ENCODE measurements at regions not wholly inside any gene's neighbourhood (a gene's known extent, or its start where the extent isn't known, plus 50 kb on each side); places are given as distances from the start of the nearest gene placed in this dataset.
"Not testable (repeated sequence)": the region's sequence is repeated elsewhere in the genome, so short reads cannot be mapped to it uniquely, and the experiment has no call there.

DNA sequence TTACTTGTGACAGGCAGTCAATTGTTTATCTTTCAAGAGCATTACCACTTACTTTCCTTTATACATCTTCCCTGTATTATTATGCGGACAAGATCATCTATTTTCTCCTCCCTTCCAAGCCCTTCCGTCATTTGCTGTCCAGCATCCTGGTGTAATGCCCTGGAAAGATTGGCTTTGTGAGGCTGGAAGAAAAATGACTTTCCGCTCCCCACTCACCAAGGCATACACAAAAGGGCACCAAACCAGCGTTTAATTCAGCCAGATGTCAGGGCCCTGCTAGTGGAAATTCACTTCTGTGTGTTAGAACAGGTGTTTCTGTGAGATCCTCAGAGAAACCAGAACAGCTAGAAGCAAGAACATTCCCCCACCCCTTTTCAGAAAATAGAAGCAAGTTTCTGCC is 128.1 kb upstream of the NANOS1 start:
- ATAC-seq (ENCODE audit: insufficient read depth, low FRiP score) (no peak), DNase-seq (no peak)
- 47 to 73% methylated on average over 4 of the region's 4 CpGs for WGBS, 2 donors
- Histone ChIP-seq H3K9ac (ENCODE audit: insufficient read depth in 1 of 2, low read length in 2 of 2) (no peak overlapping the region), H3K4me1 (ENCODE audit: control insufficient read depth in 5 of 5, insufficient read depth in 5 of 5, low read length in 5 of 5) (no peaks in the 10 kb centered on the region), H3K4me3 (no peak overlapping the region), H3K27ac (ENCODE audit: low read depth in 1 of 2, low read length in 1 of 2) (no peak overlapping the region), H3K36me3 (ENCODE audit: control insufficient read depth in 4 of 4, insufficient read depth in 4 of 4, low read length in 4 of 4) (no peaks in the 10 kb centered on the region), H3K27me3 (ENCODE audit: control insufficient read depth in 3 of 3, insufficient read depth in 3 of 3, low read length in 2 of 3) (no peaks in the 10 kb centered on the region), H3K9me3 (ENCODE audit: control insufficient read depth in 4 of 4, insufficient read depth in 3 of 4, low read length in 3 of 4) (peaks cover 0 to 10% (median 0%) of the 10 kb centered on the region in 4 donors)
- TF ChIP-seq, protein P1, sequence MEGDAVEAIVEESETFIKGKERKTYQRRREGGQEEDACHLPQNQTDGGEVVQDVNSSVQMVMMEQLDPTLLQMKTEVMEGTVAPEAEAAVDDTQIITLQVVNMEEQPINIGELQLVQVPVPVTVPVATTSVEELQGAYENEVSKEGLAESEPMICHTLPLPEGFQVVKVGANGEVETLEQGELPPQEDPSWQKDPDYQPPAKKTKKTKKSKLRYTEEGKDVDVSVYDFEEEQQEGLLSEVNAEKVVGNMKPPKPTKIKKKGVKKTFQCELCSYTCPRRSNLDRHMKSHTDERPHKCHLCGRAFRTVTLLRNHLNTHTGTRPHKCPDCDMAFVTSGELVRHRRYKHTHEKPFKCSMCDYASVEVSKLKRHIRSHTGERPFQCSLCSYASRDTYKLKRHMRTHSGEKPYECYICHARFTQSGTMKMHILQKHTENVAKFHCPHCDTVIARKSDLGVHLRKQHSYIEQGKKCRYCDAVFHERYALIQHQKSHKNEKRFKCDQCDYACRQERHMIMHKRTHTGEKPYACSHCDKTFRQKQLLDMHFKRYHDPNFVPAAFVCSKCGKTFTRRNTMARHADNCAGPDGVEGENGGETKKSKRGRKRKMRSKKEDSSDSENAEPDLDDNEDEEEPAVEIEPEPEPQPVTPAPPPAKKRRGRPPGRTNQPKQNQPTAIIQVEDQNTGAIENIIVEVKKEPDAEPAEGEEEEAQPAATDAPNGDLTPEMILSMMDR (IDR thresholded peaks at IDR 0.05; ENCODE audit: control extremely low read depth, extremely low read depth), result no peak

DNA sequence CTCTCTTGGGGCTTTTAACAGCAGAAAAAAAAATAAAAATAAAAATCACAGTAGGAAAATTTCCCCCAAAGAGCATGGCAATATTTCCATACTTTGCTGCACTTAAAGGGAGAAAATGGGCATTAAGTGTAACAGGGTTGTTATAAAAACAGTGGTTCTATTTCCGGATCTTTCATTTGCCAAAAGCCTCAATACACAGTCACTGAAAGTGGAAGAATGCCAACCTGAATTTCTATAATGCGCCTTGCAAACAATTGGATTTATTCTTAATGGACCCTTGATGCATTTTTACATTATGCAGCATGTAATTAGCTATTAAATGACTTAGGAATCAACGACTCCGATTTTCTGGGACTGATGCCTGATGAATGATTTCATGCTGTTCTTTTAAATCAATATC is 127.6 kb upstream of the NANOS1 start:
- no peaks in the 10 kb centered on the region for H3K36me3 ChIP-seq (ENCODE audit: control insufficient read depth in 4 of 4, insufficient read depth in 4 of 4, low read length in 4 of 4)
- no peak overlapping the region for H3K27ac ChIP-seq (ENCODE audit: low read depth in 1 of 2, low read length in 1 of 2)
- H3K9me3 ChIP-seq (ENCODE audit: control insufficient read depth in 4 of 4, insufficient read depth in 3 of 4, low read length in 3 of 4), result peaks cover 0 to 10% (median 0%) of the 10 kb centered on the region in 4 donors
- H3K9ac ChIP-seq (ENCODE audit: insufficient read depth in 1 of 2, low read length in 2 of 2), result no peak overlapping the region
- 68 to 75% methylated on average over 4 of the region's 4 CpGs for WGBS, 2 donors
- H3K4me3 ChIP-seq, result no peak overlapping the region
- DNase-seq, result peak in 1 of 3 donors; percentile 9
- TF ChIP-seq, protein P1 (IDR thresholded peaks at IDR 0.05; ENCODE audit: control extremely low read depth, extremely low read depth), result no peak
- no peaks in the 10 kb centered on the region for H3K4me1 ChIP-seq (ENCODE audit: control insufficient read depth in 5 of 5, insufficient read depth in 5 of 5, low read length in 5 of 5)
- no peak for ATAC-seq (ENCODE audit: insufficient read depth, low FRiP score)
- peaks cover 0 to 2% (median 0%) of the 10 kb centered on the region in 3 donors for H3K27me3 ChIP-seq (ENCODE audit: control insufficient read depth in 3 of 3, insufficient read depth in 3 of 3, low read length in 2 of 3)

DNA sequence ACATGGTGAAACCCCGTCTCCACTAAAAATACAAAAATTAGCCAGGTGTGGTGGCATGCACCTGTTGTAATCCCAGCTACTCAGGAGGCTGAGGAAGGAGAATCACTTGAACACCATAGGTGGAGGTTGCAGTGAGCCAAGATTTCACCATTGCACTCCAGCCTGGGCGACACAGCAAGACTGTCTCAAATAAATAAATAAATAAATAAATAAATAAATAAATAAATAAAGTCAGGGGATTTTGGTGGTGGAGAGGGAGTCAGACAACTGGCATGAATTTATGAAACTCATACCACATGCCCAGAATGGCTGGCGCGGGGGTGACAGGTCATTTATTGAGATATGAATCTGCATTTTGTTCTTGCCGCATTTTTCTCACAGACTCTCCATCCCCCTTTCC is 126.9 kb upstream of the NANOS1 start:
- H3K9me3 ChIP-seq (ENCODE audit: control insufficient read depth in 4 of 4, insufficient read depth in 3 of 4, low read length in 3 of 4); H3K27me3 ChIP-seq (ENCODE audit: control insufficient read depth in 3 of 3, insufficient read depth in 3 of 3, low read length in 2 of 3); ATAC-seq (ENCODE audit: insufficient read depth, low FRiP score); H3K36me3 ChIP-seq (ENCODE audit: control insufficient read depth in 4 of 4, insufficient read depth in 4 of 4, low read length in 4 of 4); H3K4me3 ChIP-seq; H3K4me1 ChIP-seq (ENCODE audit: control insufficient read depth in 5 of 5, insufficient read depth in 5 of 5, low read length in 5 of 5); DNase-seq; H3K9ac ChIP-seq (ENCODE audit: insufficient read depth in 1 of 2, low read length in 2 of 2); H3K27ac ChIP-seq (ENCODE audit: low read depth in 1 of 2, low read length in 1 of 2): not testable (repeated sequence)
- 92 to 95% methylated on average over 5 of the region's 5 CpGs for WGBS, 2 donors

DNA sequence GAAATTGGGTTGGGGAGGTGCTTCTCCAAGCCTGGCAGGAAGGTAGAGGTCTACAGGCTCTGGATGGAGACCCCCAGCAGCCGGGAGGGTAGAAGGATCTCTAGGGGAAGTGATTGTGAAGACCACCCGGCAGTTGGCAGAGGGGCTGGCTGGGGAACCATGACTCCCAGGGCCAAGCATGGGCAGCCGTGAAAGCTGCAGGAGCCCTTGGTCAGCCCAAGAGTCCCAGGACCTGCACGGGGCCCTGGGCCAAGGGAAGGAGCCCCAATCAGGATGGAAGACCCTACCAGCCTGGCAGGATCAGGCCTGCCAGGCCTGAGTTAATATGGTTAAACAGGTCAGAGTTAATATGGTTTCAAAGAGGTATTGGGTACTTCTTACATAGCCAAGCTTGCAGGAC is 126.3 kb upstream of the NANOS1 start:
- ATAC-seq (ENCODE audit: insufficient read depth, low FRiP score), result no peak
- Histone ChIP-seq H3K27me3 (ENCODE audit: control insufficient read depth in 3 of 3, insufficient read depth in 3 of 3, low read length in 2 of 3) (peaks cover 0 to 2% (median 0%) of the 10 kb centered on the region in 3 donors), H3K4me3 (no peak overlapping the region), H3K9ac (ENCODE audit: insufficient read depth in 1 of 2, low read length in 2 of 2) (no peak overlapping the region), H3K9me3 (ENCODE audit: control insufficient read depth in 4 of 4, insufficient read depth in 3 of 4, low read length in 3 of 4) (peaks cover 0 to 4% (median 0%) of the 10 kb centered on the region in 4 donors), H3K36me3 (ENCODE audit: control insufficient read depth in 4 of 4, insufficient read depth in 4 of 4, low read length in 4 of 4) (no peaks in the 10 kb centered on the region), H3K4me1 (ENCODE audit: control insufficient read depth in 5 of 5, insufficient read depth in 5 of 5, low read length in 5 of 5) (no peaks in the 10 kb centered on the region), H3K27ac (ENCODE audit: low read depth in 1 of 2, low read length in 1 of 2) (no peak overlapping the region)
- TF ChIP-seq, protein P1 (IDR thresholded peaks at IDR 0.05; ENCODE audit: control extremely low read depth, extremely low read depth), result no peak
- DNase-seq, result no peak
- WGBS, 2 donors, result 90 to 94% methylated on average over 4 of the region's 4 CpGs
